K562 (cell line): ENCODE measurements at regions not wholly inside any gene's neighbourhood (a gene's known extent, or its start where the extent isn't known, plus 50 kb on each side); places are given as distances from the start of the nearest gene placed in this dataset.

Experiments
- ATAC-seq: fragments of 200-7000 bp; cut with Tn5 transposase; 3 replicates; pipeline ENCODE4 v1.9.1; 2020; ENCODE audit warnings: moderate library complexity
- BruUV-seq: library from RNA; stranded (reverse); fragments of 400-500 nt; replicated peaks from 2 replicates; lab custom pipeline; 2021; lab: Mats Ljungman, UMichigan
- CTCF ChIA-PET: fragments of 300-600 bp; formaldehyde crosslinking; extraction: SDS; loops from one replicate; lab custom pipeline; 2021; ENCODE audit warnings: low intra/inter-chr PET ratio; lab: Yijun Ruan, JAX
- POLR2A ChIA-PET: fragments of 300-600, 350-650 bp; sonication (Branson Sonifier 250); formaldehyde crosslinking; extraction: SDS; loops from one replicate; lab custom pipeline; 2021; ENCODE audit warnings: antibody characterized with exemption, inconsistent platforms; lab: Yijun Ruan, JAX
- DNase-seq, 4 experiments: peaks; one replicate each; pipeline versions ENCODE4 v3.0.0 to v3.0.0-alpha.2; 2011 to 2018; ENCODE audit warnings: low spot score in 3 of 4, mixed read lengths in 3 of 4; ENCODE audit errors: extremely low read depth in 1 of 4
- FAIRE-seq: peaks from 2 replicates; lab custom pipeline; 2011; peaks lifted over from hg19 to GRCh38; lab: Jason Lieb, UNC
- H2AFZ ChIP-seq: 2 replicates; pipeline ENCODE4 v1.6.0; 2011; ENCODE audit warnings: low read depth, low read length, control low read depth, inconsistent platforms
- H3K27ac ChIP-seq: fragments of 200-600 bp; 3 replicates; pipeline ENCODE4 v1.8.0; 2011; ENCODE audit warnings: low read depth, mild to moderate bottlenecking, control low read depth, inconsistent platforms, low read length, moderate library complexity, mixed read lengths; ENCODE audit errors: extremely low read depth
- H3K27me3 ChIP-seq, 2 experiments: fragments of 300-600 bp in 1 of 2; 2 replicates in 1 of 2; 3 replicates in 1 of 2; pipeline versions ENCODE4 v1.6.0 to v1.8.0; 2011; ENCODE audit warnings: inconsistent platforms in 2 of 2, low read length in 2 of 2, mild to moderate bottlenecking in 1 of 2, mixed read lengths in 1 of 2, moderate library complexity in 1 of 2; ENCODE audit not compliant: control insufficient read depth in 2 of 2, insufficient read depth in 2 of 2
- H3K36me3 ChIP-seq: fragments of 300-600 bp; 3 replicates; pipeline ENCODE4 v1.8.0; 2011; ENCODE audit warnings: mild to moderate bottlenecking, low read length, inconsistent platforms; ENCODE audit not compliant: control insufficient read depth, insufficient read depth
- H3K4me1 ChIP-seq, 2 experiments: fragments of 200-600 bp in 1 of 2; replicated peaks in 1 of 2; 2 replicates in 1 of 2; 3 replicates in 1 of 2; pipeline versions ENCODE4 v1.5.1 to v1.8.0; 2011; ENCODE audit warnings: inconsistent platforms in 2 of 2, low read length in 2 of 2, mild to moderate bottlenecking in 1 of 2, mixed read lengths in 1 of 2, moderate library complexity in 1 of 2; ENCODE audit not compliant: control insufficient read depth in 2 of 2, insufficient read depth in 2 of 2
- H3K4me2 ChIP-seq: 2 replicates; pipeline ENCODE4 v1.6.1; 2011; ENCODE audit warnings: low read length, control low read depth, inconsistent platforms, mixed read lengths; ENCODE audit not compliant: insufficient read depth
- H3K4me3 ChIP-seq: fragments of 200-600 bp; sonication (generic), shearing (Covaris generic); 2 replicates; pipeline ENCODE4 v1.5.1; 2016; ENCODE audit warnings: control low read depth, inconsistent platforms
- H3K79me2 ChIP-seq: fragments of 200-600 bp; 3 replicates; pipeline ENCODE4 v1.8.0; 2011; ENCODE audit warnings: low read length, inconsistent platforms; ENCODE audit not compliant: control insufficient read depth, insufficient read depth
- H3K9ac ChIP-seq, 2 experiments: 2 replicates each; pipeline versions ENCODE4 v1.6.0 to v1.6.1; 2011; ENCODE audit warnings: low read depth in 2 of 2, low read length in 2 of 2, control low read depth in 1 of 2, inconsistent platforms in 1 of 2, mild to moderate bottlenecking in 1 of 2, mixed read lengths in 1 of 2; ENCODE audit not compliant: insufficient read depth in 1 of 2
- H3K9me1 ChIP-seq: one replicate; pipeline ENCODE4 v1.6.0; 2011; ENCODE audit warnings: inconsistent platforms, mild to moderate bottlenecking, low read length, moderate library complexity; ENCODE audit not compliant: control insufficient read depth, insufficient read depth
- H3K9me3 ChIP-seq: replicated peaks from 2 replicates; pipeline ENCODE4 v1.5.1; 2011; ENCODE audit warnings: low read depth, low read length, inconsistent platforms; ENCODE audit not compliant: control insufficient read depth, insufficient read depth
- H4K20me1 ChIP-seq: replicated peaks from 2 replicates; pipeline ENCODE4 v1.6.1; 2011; ENCODE audit warnings: low read length, inconsistent platforms, mixed read lengths; ENCODE audit not compliant: control insufficient read depth, insufficient read depth
- ADNP ChIP-seq: fragments of 200-800 bp; sonication (Bioruptor generic); IDR thresholded peaks from 2 replicates; pipeline ENCODE4 v1.6.1; 2016; ENCODE audit warnings: missing genetic modification characterization, missing compliant biosample characterization
- ATF7 ChIP-seq: fragments of 450-650 bp; IDR thresholded peaks from 2 replicates; pipeline ENCODE4 v1.7.1; 2014; ENCODE audit warnings: mild to moderate bottlenecking, moderate library complexity
- DDX20 ChIP-seq: fragments of 450-650 bp; IDR thresholded peaks from 2 replicates; pipeline ENCODE4 v1.6.1; 2016; ENCODE audit warnings: missing genetic modification characterization, low read depth, mild to moderate bottlenecking, missing compliant biosample characterization, moderate library complexity
- GABPB1 ChIP-seq: sonication (generic); formaldehyde crosslinking; IDR thresholded peaks from 2 replicates; pipeline ENCODE4 v1.8.0; 2022; ENCODE audit warnings: mild to moderate bottlenecking, missing genetic modification reagents
- MCM5 ChIP-seq: fragments of 450-650 bp; IDR thresholded peaks from 2 replicates; pipeline ENCODE4 v1.6.1; 2016; ENCODE audit warnings: low read depth
- MYNN ChIP-seq, 2 experiments: sonication (generic); formaldehyde crosslinking in 1 of 2; IDR thresholded peaks; 2 replicates each; pipeline versions ENCODE4 v1.5.0 to v1.6.1; 2016 to 2020; ENCODE audit warnings: antibody characterized with exemption in 1 of 2, missing genetic modification reagents in 1 of 2
- NFATC3 ChIP-seq: fragments of 450-650 bp; IDR thresholded peaks from 2 replicates; pipeline ENCODE4 v1.6.1; 2017; ENCODE audit warnings: mild to moderate bottlenecking
- POLR2AphosphoS2 ChIP-seq: IDR thresholded peaks from 2 replicates; pipeline ENCODE4 v1.6.1; 2012; ENCODE audit warnings: low read length, improper control_type of control experiment
- TGIF2 ChIP-seq: sonication (generic); formaldehyde crosslinking; IDR thresholded peaks from 2 replicates; pipeline ENCODE4 v1.8.1; 2022; ENCODE audit warnings: mild to moderate bottlenecking, missing genetic modification reagents, moderate library complexity
- ZNF311 ChIP-seq: fragments of 250-450 bp; sonication (Bioruptor Pico); IDR thresholded peaks from 2 replicates; pipeline ENCODE4 v1.4.0; 2020; ENCODE audit warnings: mild to moderate bottlenecking, moderate library complexity
- ZNF707 ChIP-seq: fragments of 250-450 bp; sonication (Bioruptor Pico); conservative IDR thresholded peaks from 2 replicates; pipeline ENCODE4 v1.8.0; 2022; ENCODE audit warnings: inconsistent platforms, mild to moderate bottlenecking, moderate library complexity
- WGBS: fragments of 100-300 bp; shearing (Covaris generic); methylation state at CpG from one replicate; pipeline ENCODE4 v1.1.6; 2016; ENCODE audit warnings: low coverage, mixed read lengths; ENCODE audit not compliant: insufficient coverage; ENCODE audit errors: missing lambda C conversion rate; 5-methylcytosine and 5-hydroxymethylcytosine counted together
- in situ Hi-C: fragments of 300-500 bp; cut with MboI; formaldehyde crosslinking; loops from 4 replicates; pipeline ENCODE4 v1.15.0; 2018; ENCODE audit warnings: inconsistent platforms, mixed read lengths
- intact Hi-C: fragments of 100-400 bp; cut with micrococcal nuclease; formaldehyde crosslinking; loops from 2 replicates; pipeline ENCODE4 v1.14.2; 2022
- TF ChIP-seq, protein P1 (sequence below): fragments of 250-450 bp; sonication (Bioruptor Pico); IDR thresholded peaks from 2 replicates; pipeline ENCODE4 v1.4.0; 2020
- TF ChIP-seq, protein P2 (sequence below): fragments of 450-650 bp; formaldehyde crosslinking; IDR thresholded peaks from 2 replicates; pipeline ENCODE4 v1.4.0; 2020; ENCODE audit warnings: mild to moderate bottlenecking, moderate library complexity
- TF ChIP-seq, protein P3 (sequence below): sonication (generic); formaldehyde crosslinking; IDR thresholded peaks from 2 replicates; pipeline ENCODE4 v1.8.0; 2022; ENCODE audit warnings: missing genetic modification reagents, mild to moderate bottlenecking, borderline replicate concordance
- TF ChIP-seq, protein P4 (sequence below): fragments of 200-800 bp; sonication (Bioruptor generic); IDR thresholded peaks from 2 replicates; pipeline ENCODE4 v1.6.1; 2017; ENCODE audit warnings: missing genetic modification characterization, missing compliant biosample characterization
- TF ChIP-seq, protein P5 (sequence below): fragments of 250-450 bp; sonication (Bioruptor Pico); IDR thresholded peaks from 2 replicates; pipeline ENCODE4 v1.8.0; 2022; ENCODE audit warnings: inconsistent platforms, mild to moderate bottlenecking, moderate library complexity, borderline replicate concordance

DNA sequence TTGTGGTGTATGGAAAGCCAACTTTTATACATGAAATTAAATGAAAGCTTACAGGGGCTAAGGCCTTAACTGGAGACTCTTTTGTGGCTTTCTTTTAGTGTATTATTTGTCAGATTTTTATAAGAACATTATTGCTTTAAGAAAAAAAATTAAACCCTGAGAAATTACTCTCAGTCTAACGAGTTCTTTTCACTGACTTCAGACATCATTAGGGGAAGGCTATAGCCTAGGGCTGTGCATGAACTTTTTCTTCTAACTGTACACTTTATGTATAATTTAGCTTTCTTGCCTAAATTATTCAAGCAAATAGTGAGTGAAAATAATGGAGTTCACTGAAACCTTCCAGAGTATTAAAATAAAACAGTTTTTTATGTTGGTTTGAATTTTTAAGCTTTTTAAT lies 151.1 kb upstream of the MEIS1 start:
- Histone ChIP-seq H2AFZ (no peak overlapping the region), H3K9me1 (no peaks in the 10 kb centered on the region), H3K4me1 (no peaks in the 10 kb centered on the region), H3K27me3 (no peaks in the 10 kb centered on the region), H3K79me2 (no peaks in the 10 kb centered on the region), H3K36me3 (no peaks in the 10 kb centered on the region), H3K9me3 (no peaks in the 10 kb centered on the region), H3K9ac (no peak overlapping the region), H3K4me3 (no peak overlapping the region), H3K27ac (no peak overlapping the region), H3K4me2 (no peak overlapping the region), H4K20me1 (no peaks in the 10 kb centered on the region)
- POLR2A ChIA-PET: no interaction called here
- in situ Hi-C loops (no loop called here), intact Hi-C loops (no loop called here)
- ATAC-seq (no peak), FAIRE-seq (no peak), DNase-seq (no peak)
- BruUV-seq: no TSS peak
- CTCF ChIA-PET: no interaction called here
- WGBS: 0% methylated on average over 1 of the region's 1 CpG
- TF ChIP-seq MCM5: no peak
- TF ChIP-seq GABPB1 (CRISPR knock-in tag): no peak
- no peak for TF ChIP-seq ZNF311
- TF ChIP-seq, protein P1, sequence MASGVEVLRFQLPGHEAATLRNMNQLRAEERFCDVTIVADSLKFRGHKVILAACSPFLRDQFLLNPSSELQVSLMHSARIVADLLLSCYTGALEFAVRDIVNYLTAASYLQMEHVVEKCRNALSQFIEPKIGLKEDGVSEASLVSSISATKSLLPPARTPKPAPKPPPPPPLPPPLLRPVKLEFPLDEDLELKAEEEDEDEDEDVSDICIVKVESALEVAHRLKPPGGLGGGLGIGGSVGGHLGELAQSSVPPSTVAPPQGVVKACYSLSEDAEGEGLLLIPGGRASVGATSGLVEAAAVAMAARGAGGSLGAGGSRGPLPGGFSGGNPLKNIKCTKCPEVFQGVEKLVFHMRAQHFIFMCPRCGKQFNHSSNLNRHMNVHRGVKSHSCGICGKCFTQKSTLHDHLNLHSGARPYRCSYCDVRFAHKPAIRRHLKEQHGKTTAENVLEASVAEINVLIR (CRISPR knock-in tag): no peak
- no peak for TF ChIP-seq POLR2AphosphoS2
- TF ChIP-seq NFATC3: no peak
- TF ChIP-seq MYNN (IDR thresholded peaks at IDR 0.05): no peak
- no peak for TF ChIP-seq MYNN (CRISPR knock-in tag; IDR thresholded peaks at IDR 0.05)
- TF ChIP-seq, protein P2, sequence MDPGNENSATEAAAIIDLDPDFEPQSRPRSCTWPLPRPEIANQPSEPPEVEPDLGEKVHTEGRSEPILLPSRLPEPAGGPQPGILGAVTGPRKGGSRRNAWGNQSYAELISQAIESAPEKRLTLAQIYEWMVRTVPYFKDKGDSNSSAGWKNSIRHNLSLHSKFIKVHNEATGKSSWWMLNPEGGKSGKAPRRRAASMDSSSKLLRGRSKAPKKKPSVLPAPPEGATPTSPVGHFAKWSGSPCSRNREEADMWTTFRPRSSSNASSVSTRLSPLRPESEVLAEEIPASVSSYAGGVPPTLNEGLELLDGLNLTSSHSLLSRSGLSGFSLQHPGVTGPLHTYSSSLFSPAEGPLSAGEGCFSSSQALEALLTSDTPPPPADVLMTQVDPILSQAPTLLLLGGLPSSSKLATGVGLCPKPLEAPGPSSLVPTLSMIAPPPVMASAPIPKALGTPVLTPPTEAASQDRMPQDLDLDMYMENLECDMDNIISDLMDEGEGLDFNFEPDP (CRISPR knock-in tag): no peak
- no peak for TF ChIP-seq ADNP (tag)
- no peak for TF ChIP-seq ATF7
- TF ChIP-seq, protein P3, sequence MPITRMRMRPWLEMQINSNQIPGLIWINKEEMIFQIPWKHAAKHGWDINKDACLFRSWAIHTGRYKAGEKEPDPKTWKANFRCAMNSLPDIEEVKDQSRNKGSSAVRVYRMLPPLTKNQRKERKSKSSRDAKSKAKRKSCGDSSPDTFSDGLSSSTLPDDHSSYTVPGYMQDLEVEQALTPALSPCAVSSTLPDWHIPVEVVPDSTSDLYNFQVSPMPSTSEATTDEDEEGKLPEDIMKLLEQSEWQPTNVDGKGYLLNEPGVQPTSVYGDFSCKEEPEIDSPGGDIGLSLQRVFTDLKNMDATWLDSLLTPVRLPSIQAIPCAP (CRISPR knock-in tag): no peak
- no peak for TF ChIP-seq ZNF707 (CRISPR knock-in tag)
- TF ChIP-seq, protein P4, sequence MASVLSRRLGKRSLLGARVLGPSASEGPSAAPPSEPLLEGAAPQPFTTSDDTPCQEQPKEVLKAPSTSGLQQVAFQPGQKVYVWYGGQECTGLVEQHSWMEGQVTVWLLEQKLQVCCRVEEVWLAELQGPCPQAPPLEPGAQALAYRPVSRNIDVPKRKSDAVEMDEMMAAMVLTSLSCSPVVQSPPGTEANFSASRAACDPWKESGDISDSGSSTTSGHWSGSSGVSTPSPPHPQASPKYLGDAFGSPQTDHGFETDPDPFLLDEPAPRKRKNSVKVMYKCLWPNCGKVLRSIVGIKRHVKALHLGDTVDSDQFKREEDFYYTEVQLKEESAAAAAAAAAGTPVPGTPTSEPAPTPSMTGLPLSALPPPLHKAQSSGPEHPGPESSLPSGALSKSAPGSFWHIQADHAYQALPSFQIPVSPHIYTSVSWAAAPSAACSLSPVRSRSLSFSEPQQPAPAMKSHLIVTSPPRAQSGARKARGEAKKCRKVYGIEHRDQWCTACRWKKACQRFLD: no peak
- no peak for TF ChIP-seq DDX20 (tag)
- no peak for TF ChIP-seq TGIF2 (CRISPR knock-in tag)
- TF ChIP-seq, protein P5, sequence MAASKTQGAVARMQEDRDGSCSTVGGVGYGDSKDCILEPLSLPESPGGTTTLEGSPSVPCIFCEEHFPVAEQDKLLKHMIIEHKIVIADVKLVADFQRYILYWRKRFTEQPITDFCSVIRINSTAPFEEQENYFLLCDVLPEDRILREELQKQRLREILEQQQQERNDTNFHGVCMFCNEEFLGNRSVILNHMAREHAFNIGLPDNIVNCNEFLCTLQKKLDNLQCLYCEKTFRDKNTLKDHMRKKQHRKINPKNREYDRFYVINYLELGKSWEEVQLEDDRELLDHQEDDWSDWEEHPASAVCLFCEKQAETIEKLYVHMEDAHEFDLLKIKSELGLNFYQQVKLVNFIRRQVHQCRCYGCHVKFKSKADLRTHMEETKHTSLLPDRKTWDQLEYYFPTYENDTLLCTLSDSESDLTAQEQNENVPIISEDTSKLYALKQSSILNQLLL (CRISPR knock-in tag): no peak
